Neural cell (in vitro differentiated cells): ENCODE measurements at regions not wholly inside any gene's neighbourhood (a gene's known extent, or its start where the extent isn't known, plus 50 kb on each side); places are given as distances from the start of the nearest gene placed in this dataset.

Source experiments
- CTCF ChIP-seq: fragments of 450-650 bp; IDR thresholded peaks from 2 replicates; pipeline ENCODE4 v1.5.1; 2014; ENCODE audit warnings: antibody characterized with exemption, mild to moderate bottlenecking, moderate library complexity; ENCODE audit not compliant: poor library complexity, severe bottlenecking
- EZH2 ChIP-seq: fragments of 200-600, 300-800 bp; shearing (Covaris generic), sonication (generic); IDR thresholded peaks from 2 replicates; pipeline ENCODE4 v1.6.1; 2014; ENCODE audit warnings: antibody characterized with exemption, low read length, borderline replicate concordance, mild to moderate bottlenecking; ENCODE audit not compliant: insufficient read depth, poor library complexity, severe bottlenecking
- MXI1 ChIP-seq: fragments of 450-650 bp; conservative IDR thresholded peaks from 2 replicates; pipeline ENCODE4 v1.6.1; 2014; ENCODE audit warnings: antibody characterized with exemption, mild to moderate bottlenecking; ENCODE audit not compliant: poor library complexity, severe bottlenecking
- POLR2AphosphoS5 ChIP-seq: IDR thresholded peaks from 2 replicates; pipeline ENCODE4 v1.6.1; 2012
- RAD21 ChIP-seq: fragments of 450-650 bp; conservative IDR thresholded peaks from 2 replicates; pipeline ENCODE4 v1.6.1; 2014; ENCODE audit warnings: antibody characterized with exemption, mild to moderate bottlenecking, moderate library complexity
- REST ChIP-seq: IDR thresholded peaks from 2 replicates; pipeline ENCODE4 v1.6.1; 2012; ENCODE audit warnings: borderline replicate concordance
- SMC3 ChIP-seq: fragments of 450-650 bp; conservative IDR thresholded peaks from 2 replicates; pipeline ENCODE4 v1.6.1; 2014; ENCODE audit warnings: antibody characterized with exemption, mild to moderate bottlenecking, moderate library complexity; ENCODE audit not compliant: poor library complexity
- TAF1 ChIP-seq: IDR thresholded peaks from 2 replicates; pipeline ENCODE4 v1.6.1; 2012; ENCODE audit warnings: low read depth

- no peak for TF ChIP-seq CTCF
- TF ChIP-seq SMC3: no peak
- TF ChIP-seq MXI1: no peak
- no peak for TF ChIP-seq EZH2
- no peak for TF ChIP-seq REST
- no peak for TF ChIP-seq POLR2AphosphoS5
- TF ChIP-seq RAD21: no peak
- no peak for TF ChIP-seq TAF1
Measured at GRCh38 chr9:107226421-107226820, 56.7 kb upstream of the RAD23B start.
